SK-N-SH (cell line): ENCODE measurements at regions not wholly inside any gene's neighbourhood (a gene's known extent, or its start where the extent isn't known, plus 50 kb on each side); places are given as distances from the start of the nearest gene placed in this dataset.

Experiments used
- CTCF ChIA-PET: fragments of 300-600, 350-600 bp; formaldehyde crosslinking; extraction: SDS; loops from one replicate; lab custom pipeline; 2021; lab: Yijun Ruan, JAX
- POLR2A ChIA-PET: fragments of 350-600 bp; sonication (Branson Sonifier 250); formaldehyde crosslinking; extraction: SDS; loops from one replicate; lab custom pipeline; 2020; ENCODE audit warnings: antibody characterized with exemption, inconsistent platforms; lab: Yijun Ruan, JAX
- DNase-seq: peaks from one replicate; pipeline ENCODE4 v3.0.0; 2012
- H2AFZ ChIP-seq: fragments of 200-600 bp; sonication (generic); 2 replicates; pipeline ENCODE4 v1.8.1; 2016; ENCODE audit warnings: antibody characterized with exemption, mild to moderate bottlenecking, low read depth
- H3F3A ChIP-seq: fragments of 200-600 bp; sonication (generic); replicated peaks from 2 replicates; pipeline ENCODE3; 2016; ENCODE audit warnings: antibody characterized with exemption, mild to moderate bottlenecking; ENCODE audit not compliant: insufficient read depth
- H3K27ac ChIP-seq, 2 experiments: fragments of 200-500 bp in 1 of 2; fragments of 200-600 bp in 1 of 2; sonication (Bioruptor generic) in 1 of 2; sonication (generic), shearing (Covaris generic) in 1 of 2; 2 replicates each; pipeline versions ENCODE4 v1.5.1 to v1.6.1; 2014 to 2016; ENCODE audit warnings: low read depth in 2 of 2, inconsistent platforms in 1 of 2, low read length in 1 of 2, mild to moderate bottlenecking in 1 of 2, mixed read lengths in 1 of 2
- H3K27me3 ChIP-seq: fragments of 200-600 bp; sonication (generic), shearing (Covaris generic); 2 replicates; pipeline ENCODE4 v1.6.1; 2016; ENCODE audit warnings: mixed run types; ENCODE audit not compliant: insufficient read depth
- H3K36me3 ChIP-seq, 2 experiments: fragments of 200-500 bp in 1 of 2; fragments of 200-600 bp in 1 of 2; sonication (Bioruptor generic) in 1 of 2; sonication (generic) in 1 of 2; replicated peaks in 1 of 2; 2 replicates each; pipeline versions ENCODE3 to v1.5.1; 2014 to 2016; ENCODE audit warnings: low read length in 1 of 2, mild to moderate bottlenecking in 1 of 2; ENCODE audit not compliant: insufficient read depth in 2 of 2, control insufficient read depth in 1 of 2
- H3K4me1 ChIP-seq, 2 experiments: fragments of 200-500 bp in 1 of 2; fragments of 200-600 bp in 1 of 2; sonication (Bioruptor generic) in 1 of 2; sonication (generic), shearing (Covaris generic) in 1 of 2; 2 replicates each; pipeline versions ENCODE4 v1.5.1 to v1.6.1; 2014 to 2016; ENCODE audit warnings: low read depth in 1 of 2, low read length in 1 of 2, mixed run types in 1 of 2; ENCODE audit not compliant: insufficient read depth in 2 of 2, control insufficient read depth in 1 of 2
- H3K4me2 ChIP-seq: fragments of 200-600 bp; sonication (generic), shearing (Covaris generic); 2 replicates; pipeline ENCODE4 v1.6.1; 2017; ENCODE audit warnings: mixed run types
- H3K4me3 ChIP-seq, 2 experiments: fragments of 200-500 bp in 1 of 2; fragments of 200-600 bp in 1 of 2; sonication (Bioruptor generic) in 1 of 2; sonication (generic), shearing (Covaris generic) in 1 of 2; 2 replicates each; pipeline versions ENCODE4 v1.5.1 to v1.8.1; 2014 to 2016; ENCODE audit warnings: low read depth in 2 of 2, inconsistent platforms in 1 of 2, low read length in 1 of 2, mild to moderate bottlenecking in 1 of 2, mixed read lengths in 1 of 2, moderate library complexity in 1 of 2
- H3K79me2 ChIP-seq: fragments of 200-600 bp; sonication (generic); 2 replicates; pipeline ENCODE4 v1.8.1; 2017; ENCODE audit warnings: mild to moderate bottlenecking; ENCODE audit not compliant: insufficient read depth
- H3K9ac ChIP-seq: fragments of 200-600 bp; sonication (generic); 2 replicates; pipeline ENCODE4 v1.6.1; 2017; ENCODE audit warnings: mixed run types
- H3K9me2 ChIP-seq: fragments of 200-600 bp; sonication (generic); 2 replicates; pipeline ENCODE4 v1.6.1; 2017; ENCODE audit warnings: mixed run types
- H3K9me3 ChIP-seq: fragments of 200-600 bp; sonication (generic); 2 replicates; pipeline ENCODE4 v1.6.1; 2017; ENCODE audit warnings: mixed run types, mild to moderate bottlenecking, moderate library complexity
- H4K20me1 ChIP-seq: fragments of 200-600 bp; sonication (generic); 2 replicates; pipeline ENCODE4 v1.6.1; 2017; ENCODE audit warnings: mild to moderate bottlenecking, mixed run types; ENCODE audit not compliant: insufficient read depth
- CHD2 ChIP-seq: fragments of 150-350 bp; IDR thresholded peaks from 2 replicates; pipeline ENCODE4 v1.6.1; 2018; ENCODE audit warnings: low read length; ENCODE audit not compliant: partially characterized antibody
- EZH2phosphoT487 ChIP-seq: fragments of 200-600 bp; sonication (generic); IDR thresholded peaks from 2 replicates; pipeline ENCODE4 v1.6.1; 2017; ENCODE audit warnings: low read depth, mixed run types, mild to moderate bottlenecking, antibody characterized with exemption, moderate library complexity, borderline replicate concordance
- JUND ChIP-seq: IDR thresholded peaks from 2 replicates; pipeline ENCODE4 v1.4.0; 2012
- MEF2A ChIP-seq: IDR thresholded peaks from 2 replicates; pipeline ENCODE4 v1.4.0; 2012; ENCODE audit warnings: low read depth, borderline replicate concordance
- RFX5 ChIP-seq: IDR thresholded peaks from 2 replicates; pipeline ENCODE4 v1.6.1; 2012; ENCODE audit warnings: mild to moderate bottlenecking, improper control_type of control experiment, low read length
- YY1 ChIP-seq: IDR thresholded peaks from 2 replicates; pipeline ENCODE4 v1.4.0; 2012; ENCODE audit warnings: low read depth, mild to moderate bottlenecking
- TF ChIP-seq, protein P1 (sequence below): IDR thresholded peaks from 2 replicates; pipeline ENCODE4 v1.4.0; 2012; ENCODE audit warnings: low read depth, borderline replicate concordance
- TF ChIP-seq, protein P2 (sequence below): IDR thresholded peaks from 2 replicates; pipeline ENCODE4; 2012
- TF ChIP-seq, protein P3 (sequence below): fragments of 150-350 bp; IDR thresholded peaks from 2 replicates; pipeline ENCODE4 v1.6.1; 2017; ENCODE audit warnings: antibody characterized with exemption, low read length, low read depth, borderline replicate concordance
- TF ChIP-seq, protein P4 (sequence below): IDR thresholded peaks from 2 replicates; pipeline ENCODE4 v1.6.1; 2012; ENCODE audit warnings: mild to moderate bottlenecking, low read depth, low read length, moderate library complexity
- TF ChIP-seq, protein P5 (sequence below): fragments of 200-600 bp; sonication (generic); IDR thresholded peaks from 2 replicates; pipeline ENCODE4 v1.6.1; 2017; ENCODE audit warnings: antibody characterized with exemption, mild to moderate bottlenecking, moderate library complexity

DNA sequence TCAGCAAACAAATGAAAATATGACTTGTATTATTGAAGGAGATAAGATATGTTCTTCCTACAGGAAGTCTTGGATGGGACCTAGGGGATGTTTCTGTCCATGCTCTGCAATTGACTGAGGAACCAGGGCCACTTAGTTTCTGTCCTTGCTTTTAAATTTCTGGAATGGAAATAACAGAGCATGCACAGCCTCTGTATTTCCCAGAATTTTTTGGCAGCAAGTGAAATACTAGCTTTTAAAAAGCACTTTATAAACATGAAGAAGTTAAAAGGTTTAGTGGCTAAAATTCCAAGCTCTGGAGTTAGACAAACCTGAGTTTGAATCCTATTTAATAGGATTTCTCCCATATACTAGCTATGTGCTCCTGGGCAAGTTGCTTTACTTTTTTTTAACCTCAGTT lies 127.7 kb upstream of the FZD8 start:
- no peaks in the 10 kb centered on the region for H3F3A ChIP-seq
- POLR2A ChIA-PET = no interaction called here

More for the DNA sequence above, 127.7 kb upstream of the FZD8 start:
- no peak overlapping the region for H3K4me2 ChIP-seq
- H3K9ac ChIP-seq = no peak overlapping the region
- no peaks in the 10 kb centered on the region for H3K9me3 ChIP-seq
- TF ChIP-seq, protein P1, sequence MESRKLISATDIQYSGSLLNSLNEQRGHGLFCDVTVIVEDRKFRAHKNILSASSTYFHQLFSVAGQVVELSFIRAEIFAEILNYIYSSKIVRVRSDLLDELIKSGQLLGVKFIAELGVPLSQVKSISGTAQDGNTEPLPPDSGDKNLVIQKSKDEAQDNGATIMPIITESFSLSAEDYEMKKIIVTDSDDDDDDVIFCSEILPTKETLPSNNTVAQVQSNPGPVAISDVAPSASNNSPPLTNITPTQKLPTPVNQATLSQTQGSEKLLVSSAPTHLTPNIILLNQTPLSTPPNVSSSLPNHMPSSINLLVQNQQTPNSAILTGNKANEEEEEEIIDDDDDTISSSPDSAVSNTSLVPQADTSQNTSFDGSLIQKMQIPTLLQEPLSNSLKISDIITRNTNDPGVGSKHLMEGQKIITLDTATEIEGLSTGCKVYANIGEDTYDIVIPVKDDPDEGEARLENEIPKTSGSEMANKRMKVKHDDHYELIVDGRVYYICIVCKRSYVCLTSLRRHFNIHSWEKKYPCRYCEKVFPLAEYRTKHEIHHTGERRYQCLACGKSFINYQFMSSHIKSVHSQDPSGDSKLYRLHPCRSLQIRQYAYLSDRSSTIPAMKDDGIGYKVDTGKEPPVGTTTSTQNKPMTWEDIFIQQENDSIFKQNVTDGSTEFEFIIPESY = no peak
- TF ChIP-seq, protein P2, sequence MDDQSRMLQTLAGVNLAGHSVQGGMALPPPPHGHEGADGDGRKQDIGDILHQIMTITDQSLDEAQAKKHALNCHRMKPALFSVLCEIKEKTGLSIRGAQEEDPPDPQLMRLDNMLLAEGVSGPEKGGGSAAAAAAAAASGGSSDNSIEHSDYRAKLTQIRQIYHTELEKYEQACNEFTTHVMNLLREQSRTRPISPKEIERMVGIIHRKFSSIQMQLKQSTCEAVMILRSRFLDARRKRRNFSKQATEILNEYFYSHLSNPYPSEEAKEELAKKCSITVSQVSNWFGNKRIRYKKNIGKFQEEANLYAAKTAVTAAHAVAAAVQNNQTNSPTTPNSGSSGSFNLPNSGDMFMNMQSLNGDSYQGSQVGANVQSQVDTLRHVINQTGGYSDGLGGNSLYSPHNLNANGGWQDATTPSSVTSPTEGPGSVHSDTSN = no peak
- no peak for TF ChIP-seq YY1
- TF ChIP-seq MEF2A = no peak
- TF ChIP-seq JUND = no peak
- TF ChIP-seq RFX5 = no peak
- TF ChIP-seq EZH2phosphoT487 = no peak
- TF ChIP-seq, protein P3, sequence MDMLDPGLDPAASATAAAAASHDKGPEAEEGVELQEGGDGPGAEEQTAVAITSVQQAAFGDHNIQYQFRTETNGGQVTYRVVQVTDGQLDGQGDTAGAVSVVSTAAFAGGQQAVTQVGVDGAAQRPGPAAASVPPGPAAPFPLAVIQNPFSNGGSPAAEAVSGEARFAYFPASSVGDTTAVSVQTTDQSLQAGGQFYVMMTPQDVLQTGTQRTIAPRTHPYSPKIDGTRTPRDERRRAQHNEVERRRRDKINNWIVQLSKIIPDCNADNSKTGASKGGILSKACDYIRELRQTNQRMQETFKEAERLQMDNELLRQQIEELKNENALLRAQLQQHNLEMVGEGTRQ = no peak
- no peak for TF ChIP-seq CHD2
- TF ChIP-seq, protein P4, sequence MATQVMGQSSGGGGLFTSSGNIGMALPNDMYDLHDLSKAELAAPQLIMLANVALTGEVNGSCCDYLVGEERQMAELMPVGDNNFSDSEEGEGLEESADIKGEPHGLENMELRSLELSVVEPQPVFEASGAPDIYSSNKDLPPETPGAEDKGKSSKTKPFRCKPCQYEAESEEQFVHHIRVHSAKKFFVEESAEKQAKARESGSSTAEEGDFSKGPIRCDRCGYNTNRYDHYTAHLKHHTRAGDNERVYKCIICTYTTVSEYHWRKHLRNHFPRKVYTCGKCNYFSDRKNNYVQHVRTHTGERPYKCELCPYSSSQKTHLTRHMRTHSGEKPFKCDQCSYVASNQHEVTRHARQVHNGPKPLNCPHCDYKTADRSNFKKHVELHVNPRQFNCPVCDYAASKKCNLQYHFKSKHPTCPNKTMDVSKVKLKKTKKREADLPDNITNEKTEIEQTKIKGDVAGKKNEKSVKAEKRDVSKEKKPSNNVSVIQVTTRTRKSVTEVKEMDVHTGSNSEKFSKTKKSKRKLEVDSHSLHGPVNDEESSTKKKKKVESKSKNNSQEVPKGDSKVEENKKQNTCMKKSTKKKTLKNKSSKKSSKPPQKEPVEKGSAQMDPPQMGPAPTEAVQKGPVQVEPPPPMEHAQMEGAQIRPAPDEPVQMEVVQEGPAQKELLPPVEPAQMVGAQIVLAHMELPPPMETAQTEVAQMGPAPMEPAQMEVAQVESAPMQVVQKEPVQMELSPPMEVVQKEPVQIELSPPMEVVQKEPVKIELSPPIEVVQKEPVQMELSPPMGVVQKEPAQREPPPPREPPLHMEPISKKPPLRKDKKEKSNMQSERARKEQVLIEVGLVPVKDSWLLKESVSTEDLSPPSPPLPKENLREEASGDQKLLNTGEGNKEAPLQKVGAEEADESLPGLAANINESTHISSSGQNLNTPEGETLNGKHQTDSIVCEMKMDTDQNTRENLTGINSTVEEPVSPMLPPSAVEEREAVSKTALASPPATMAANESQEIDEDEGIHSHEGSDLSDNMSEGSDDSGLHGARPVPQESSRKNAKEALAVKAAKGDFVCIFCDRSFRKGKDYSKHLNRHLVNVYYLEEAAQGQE = no peak
- TF ChIP-seq, protein P5, sequence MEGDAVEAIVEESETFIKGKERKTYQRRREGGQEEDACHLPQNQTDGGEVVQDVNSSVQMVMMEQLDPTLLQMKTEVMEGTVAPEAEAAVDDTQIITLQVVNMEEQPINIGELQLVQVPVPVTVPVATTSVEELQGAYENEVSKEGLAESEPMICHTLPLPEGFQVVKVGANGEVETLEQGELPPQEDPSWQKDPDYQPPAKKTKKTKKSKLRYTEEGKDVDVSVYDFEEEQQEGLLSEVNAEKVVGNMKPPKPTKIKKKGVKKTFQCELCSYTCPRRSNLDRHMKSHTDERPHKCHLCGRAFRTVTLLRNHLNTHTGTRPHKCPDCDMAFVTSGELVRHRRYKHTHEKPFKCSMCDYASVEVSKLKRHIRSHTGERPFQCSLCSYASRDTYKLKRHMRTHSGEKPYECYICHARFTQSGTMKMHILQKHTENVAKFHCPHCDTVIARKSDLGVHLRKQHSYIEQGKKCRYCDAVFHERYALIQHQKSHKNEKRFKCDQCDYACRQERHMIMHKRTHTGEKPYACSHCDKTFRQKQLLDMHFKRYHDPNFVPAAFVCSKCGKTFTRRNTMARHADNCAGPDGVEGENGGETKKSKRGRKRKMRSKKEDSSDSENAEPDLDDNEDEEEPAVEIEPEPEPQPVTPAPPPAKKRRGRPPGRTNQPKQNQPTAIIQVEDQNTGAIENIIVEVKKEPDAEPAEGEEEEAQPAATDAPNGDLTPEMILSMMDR = no peak
- no peaks in the 10 kb centered on the region for H3K27me3 ChIP-seq
- no peak overlapping the region for H3K4me3 ChIP-seq
- DNase-seq = no peak
- no peak overlapping the region for H3K27ac ChIP-seq
- no peaks in the 10 kb centered on the region for H3K79me2 ChIP-seq
- no peaks in the 10 kb centered on the region for H3K36me3 ChIP-seq
- H3K9me2 ChIP-seq = no peaks in the 10 kb centered on the region
- no peaks in the 10 kb centered on the region for H4K20me1 ChIP-seq
- H3K4me1 ChIP-seq = no peaks in the 10 kb centered on the region
- CTCF ChIA-PET = interaction anchor here (1.1 to 1.3 kb wide), 2 partner anchors 15 to 1726 kb away, joined by 3 read pairs; no protein-coding TSS in a partner anchor
- no peak overlapping the region for H2AFZ ChIP-seq
